Colonic mucosa (tissue), 4 donors: ENCODE measurements at regions not wholly inside any gene's neighbourhood (a gene's known extent, or its start where the extent isn't known, plus 50 kb on each side); places are given as distances from the start of the nearest gene placed in this dataset.
"Not testable (repeated sequence)": the region's sequence is repeated elsewhere in the genome, so short reads cannot be mapped to it uniquely, and the experiment has no call there.

Source experiments
- DNase-seq: peaks from one replicate; pipeline ENCODE4 v3.0.0-alpha.2; 2020
- H3K27ac ChIP-seq: fragments of 200-600 bp; one replicate; pipeline ENCODE4 v1.8.0; 2021
- H3K27me3 ChIP-seq: fragments of 200-600 bp; one replicate; pipeline ENCODE4 v1.8.0; 2021
- H3K36me3 ChIP-seq: fragments of 200-600 bp; one replicate; pipeline ENCODE4 v1.8.0; 2021
- H3K4me1 ChIP-seq: fragments of 200-600 bp; one replicate; pipeline ENCODE4 v1.8.0; 2021; ENCODE audit warnings: mild to moderate bottlenecking
- H3K4me3 ChIP-seq: fragments of 200-600 bp; one replicate; pipeline ENCODE4 v1.8.0; 2021
- H3K9ac ChIP-seq, 2 donors: one replicate each; pipeline ENCODE4 v1.7.0; 2013; ENCODE audit warnings: control low read depth in 2 of 2, low read depth in 2 of 2, low read length in 2 of 2
- H3K9me3 ChIP-seq: fragments of 200-600 bp; one replicate; pipeline ENCODE4 v1.8.0; 2021
- intact Hi-C: fragments of 100-400 bp; cut with DNase I; formaldehyde crosslinking; loops from one replicate; pipeline ENCODE4 v1.14.1; 2022
- TF ChIP-seq, protein P1 (sequence below): fragments of 200-600 bp; IDR thresholded peaks from one replicate; pipeline ENCODE4 v1.8.0; 2022; ENCODE audit warnings: antibody characterized with exemption, mild to moderate bottlenecking
- donor health status: healthy.
- donor health status: DM: no; HTN: no; CAD: no.
- donor health status: DM: no; HTN: no; CAD: no.

GRCh38 chr22:23437779-23438178, 142.3 kb downstream of the IGLL1 start:
- H3K4me1 ChIP-seq = no peaks in the 10 kb centered on the region
- H3K27me3 ChIP-seq = no peaks in the 10 kb centered on the region
- intact Hi-C loops = no loop called here
- no peak overlapping the region for H3K27ac ChIP-seq
- H3K9me3 ChIP-seq = no peaks in the 10 kb centered on the region
- no peak overlapping the region for H3K9ac ChIP-seq
- no peak overlapping the region for H3K4me3 ChIP-seq
- TF ChIP-seq, protein P1, sequence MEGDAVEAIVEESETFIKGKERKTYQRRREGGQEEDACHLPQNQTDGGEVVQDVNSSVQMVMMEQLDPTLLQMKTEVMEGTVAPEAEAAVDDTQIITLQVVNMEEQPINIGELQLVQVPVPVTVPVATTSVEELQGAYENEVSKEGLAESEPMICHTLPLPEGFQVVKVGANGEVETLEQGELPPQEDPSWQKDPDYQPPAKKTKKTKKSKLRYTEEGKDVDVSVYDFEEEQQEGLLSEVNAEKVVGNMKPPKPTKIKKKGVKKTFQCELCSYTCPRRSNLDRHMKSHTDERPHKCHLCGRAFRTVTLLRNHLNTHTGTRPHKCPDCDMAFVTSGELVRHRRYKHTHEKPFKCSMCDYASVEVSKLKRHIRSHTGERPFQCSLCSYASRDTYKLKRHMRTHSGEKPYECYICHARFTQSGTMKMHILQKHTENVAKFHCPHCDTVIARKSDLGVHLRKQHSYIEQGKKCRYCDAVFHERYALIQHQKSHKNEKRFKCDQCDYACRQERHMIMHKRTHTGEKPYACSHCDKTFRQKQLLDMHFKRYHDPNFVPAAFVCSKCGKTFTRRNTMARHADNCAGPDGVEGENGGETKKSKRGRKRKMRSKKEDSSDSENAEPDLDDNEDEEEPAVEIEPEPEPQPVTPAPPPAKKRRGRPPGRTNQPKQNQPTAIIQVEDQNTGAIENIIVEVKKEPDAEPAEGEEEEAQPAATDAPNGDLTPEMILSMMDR = no peak
- DNase-seq = no peak
- no peaks in the 10 kb centered on the region for H3K36me3 ChIP-seq

DNA sequence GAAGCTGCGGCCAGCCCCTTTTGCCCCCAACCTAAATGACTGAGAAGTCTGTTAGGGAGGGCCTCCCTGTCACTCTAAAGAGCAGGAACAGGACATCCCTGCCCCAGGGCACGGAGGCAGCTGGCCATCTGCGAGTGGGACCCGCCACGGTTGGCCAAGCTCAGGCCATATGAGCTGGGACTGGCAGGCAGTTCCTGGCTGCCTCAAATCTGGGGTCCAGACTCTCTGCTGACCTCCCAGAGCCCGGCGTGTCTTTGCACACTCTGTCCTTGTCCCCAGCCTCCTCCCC, 143.0 kb downstream of the IGLL1 start:
- H3K4me1 ChIP-seq, H3K27me3 ChIP-seq, H3K4me3 ChIP-seq, H3K9me3 ChIP-seq, intact Hi-C loops, H3K9ac ChIP-seq, H3K36me3 ChIP-seq, DNase-seq, H3K27ac ChIP-seq: not testable (repeated sequence)

GRCh38 chr22:23436354-23437106, 143.6 kb downstream of the IGLL1 start:
- DNase-seq, H3K27me3 ChIP-seq, H3K36me3 ChIP-seq, intact Hi-C loops, H3K4me3 ChIP-seq, H3K4me1 ChIP-seq, H3K9ac ChIP-seq, H3K27ac ChIP-seq, H3K9me3 ChIP-seq: not testable (repeated sequence)

DNA sequence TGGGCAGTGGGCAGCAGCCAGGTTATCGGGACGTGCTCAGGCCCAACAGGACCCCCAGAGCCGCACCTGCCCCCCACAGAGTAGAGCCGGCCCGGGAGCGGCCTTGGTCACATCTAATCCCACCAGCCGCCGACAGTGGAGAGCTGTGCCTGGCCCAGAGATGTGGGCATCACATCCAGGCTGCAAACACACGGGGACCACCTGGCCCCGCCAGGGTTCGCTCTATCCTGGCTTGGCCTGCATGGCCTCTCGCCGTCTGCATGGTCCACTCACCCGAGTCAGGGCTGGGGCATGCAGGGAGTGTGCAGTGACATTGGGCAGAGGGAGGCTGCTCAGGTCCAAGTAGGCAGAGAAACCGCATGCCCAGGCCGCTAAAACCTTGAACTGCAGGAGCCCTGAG, 144.9 kb downstream of the IGLL1 start:
- H3K27ac ChIP-seq, H3K4me1 ChIP-seq, H3K27me3 ChIP-seq, intact Hi-C loops, DNase-seq, H3K9me3 ChIP-seq, H3K4me3 ChIP-seq, H3K36me3 ChIP-seq, H3K9ac ChIP-seq: not testable (repeated sequence)

GRCh38 chr22:23434198-23434830, 145.8 kb downstream of the IGLL1 start:
- H3K36me3 ChIP-seq, DNase-seq, H3K27ac ChIP-seq, H3K27me3 ChIP-seq, H3K9me3 ChIP-seq, intact Hi-C loops, H3K4me1 ChIP-seq, H3K9ac ChIP-seq: not testable (repeated sequence)
- H3K4me3 ChIP-seq = peak overlapping the region; percentile 38

DNA sequence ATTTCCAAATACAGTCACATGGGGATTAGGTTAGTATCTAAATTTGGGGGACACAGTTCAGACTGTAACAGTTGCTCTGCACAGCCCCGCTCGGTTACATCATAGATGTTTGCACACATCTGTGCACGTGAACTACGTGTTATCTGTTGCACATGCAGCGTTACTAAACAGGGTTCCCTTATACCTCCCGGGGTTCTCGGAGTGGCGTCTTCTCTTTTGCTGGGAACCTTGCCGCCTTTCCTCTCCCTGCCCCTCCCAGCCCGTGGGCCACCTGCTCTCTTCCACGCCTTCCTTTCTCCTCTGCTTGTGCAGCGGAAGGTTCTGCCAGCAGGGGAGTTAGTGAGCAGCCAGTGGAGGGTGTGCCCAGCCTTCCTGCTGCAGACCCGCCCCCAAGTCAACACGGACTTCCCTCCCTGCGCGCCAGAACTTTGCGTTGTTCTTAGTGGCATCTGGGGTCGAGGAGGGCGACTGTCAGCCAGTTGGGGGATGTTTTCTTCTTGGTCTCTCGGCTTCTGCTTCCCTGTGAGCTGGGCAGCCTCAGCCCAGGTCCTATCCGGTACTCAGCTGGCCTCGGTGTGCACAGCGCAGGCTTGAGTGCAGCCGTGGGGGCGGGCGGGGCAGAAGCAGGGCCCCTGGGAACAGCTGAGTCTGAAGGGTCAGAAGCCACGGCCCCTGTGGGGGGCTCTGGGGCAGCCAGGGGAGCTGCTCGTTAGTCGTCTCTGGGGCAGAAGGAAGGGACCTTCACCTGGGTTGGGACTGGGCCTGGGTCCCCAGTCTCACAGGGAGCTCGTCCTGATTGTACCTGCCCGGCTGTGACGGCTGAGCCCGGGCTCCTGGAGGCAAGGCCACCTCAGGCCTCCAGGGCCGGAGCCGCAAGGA, 146.7 kb downstream of the IGLL1 start:
- H3K27me3 ChIP-seq, intact Hi-C loops, H3K4me1 ChIP-seq, H3K9me3 ChIP-seq, H3K36me3 ChIP-seq, H3K27ac ChIP-seq: not testable (repeated sequence)
- Histone ChIP-seq H3K4me3 (peak overlapping the region; percentile 38), H3K9ac (peak overlapping the region in 1 of 2 donors; percentile 5)
- TF ChIP-seq, protein P1 = peak; percentile 51
- peak; percentile 79 for DNase-seq

DNA sequence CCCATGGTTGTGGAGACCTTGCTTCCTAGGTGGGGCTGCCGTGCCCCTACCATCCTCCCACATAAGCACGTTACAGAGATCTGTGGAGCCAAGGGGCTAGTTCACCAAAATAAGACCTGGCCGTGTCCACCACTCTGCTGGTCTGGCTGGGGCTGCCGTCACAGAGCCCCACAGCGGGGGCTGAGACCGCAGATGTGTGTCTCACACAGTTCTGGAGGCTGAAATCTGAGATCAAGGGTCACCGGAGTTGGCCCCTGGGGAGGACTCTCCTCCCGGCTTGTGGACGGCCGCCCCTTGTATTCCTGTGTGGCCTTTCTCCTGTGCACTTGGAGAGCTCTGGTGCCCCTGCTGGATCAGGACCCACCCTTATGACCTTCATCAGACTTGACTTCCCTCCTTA, 147.4 kb downstream of the IGLL1 start:
- H3K36me3 ChIP-seq, intact Hi-C loops, DNase-seq, H3K27ac ChIP-seq, H3K27me3 ChIP-seq, H3K4me1 ChIP-seq, H3K4me3 ChIP-seq, H3K9me3 ChIP-seq, H3K9ac ChIP-seq: not testable (repeated sequence)
